IMR-90 (cell line): ENCODE measurements at regions not wholly inside any gene's neighbourhood (a gene's known extent, or its start where the extent isn't known, plus 50 kb on each side); places are given as distances from the start of the nearest gene placed in this dataset.

Experiments
- ATAC-seq: fragments of 200-7000 bp; cut with Tn5 transposase; 2 replicates; pipeline ENCODE4 v1.9.1; 2020; ENCODE audit warnings: low read depth, mild to moderate bottlenecking, moderate library complexity
- BruUV-seq: library from RNA; stranded (reverse); fragments of 400-500 nt; replicated peaks from 2 replicates; lab custom pipeline; 2021; lab: Mats Ljungman, UMichigan
- CTCF ChIA-PET: fragments of 300-600 bp; formaldehyde crosslinking; extraction: SDS; loops from one replicate; lab custom pipeline; 2021; ENCODE audit warnings: antibody characterized with exemption; lab: Yijun Ruan, JAX
- POLR2A ChIA-PET: fragments of 300-600 bp; sonication (Branson Sonifier 250); formaldehyde crosslinking; loops from one replicate; lab custom pipeline; 2022; ENCODE audit warnings: antibody characterized with exemption; ENCODE audit not compliant: unreplicated experiment; lab: Charles Lee
- DNase-seq: peaks from one replicate; pipeline ENCODE4 v3.0.0; 2013
- H2AFZ ChIP-seq: replicated peaks from 2 replicates; pipeline ENCODE3; 2013; ENCODE audit warnings: low read length, mild to moderate bottlenecking; ENCODE audit not compliant: poor library complexity
- H2AK5ac ChIP-seq: 2 replicates; pipeline ENCODE4 v1.6.1; 2013; ENCODE audit warnings: low read depth, low read length, inconsistent platforms
- H2AK9ac ChIP-seq: replicated peaks from 2 replicates; pipeline ENCODE3; 2013; ENCODE audit warnings: mild to moderate bottlenecking, low read depth, low read length, moderate library complexity; ENCODE audit not compliant: poor library complexity
- H2BK120ac ChIP-seq: 2 replicates; pipeline ENCODE4 v1.6.1; 2013; ENCODE audit warnings: low read depth, low read length, inconsistent platforms
- H2BK15ac ChIP-seq: 3 replicates; pipeline ENCODE4 v1.6.1; 2013; ENCODE audit warnings: low read depth, low read length, inconsistent platforms
- H2BK20ac ChIP-seq: 2 replicates; pipeline ENCODE4 v1.6.1; 2013; ENCODE audit warnings: low read depth, mild to moderate bottlenecking, inconsistent platforms, low read length, moderate library complexity
- H2BK5ac ChIP-seq: 2 replicates; pipeline ENCODE4 v1.6.1; 2013; ENCODE audit warnings: mild to moderate bottlenecking, low read depth, low read length, inconsistent platforms; ENCODE audit not compliant: poor library complexity, severe bottlenecking
- H3K14ac ChIP-seq: replicated peaks from 2 replicates; pipeline ENCODE4 v1.6.1; 2013; ENCODE audit warnings: low read depth, low read length, inconsistent platforms
- H3K18ac ChIP-seq: 2 replicates; pipeline ENCODE4 v1.6.1; 2013; ENCODE audit warnings: low read depth, low read length, control low read depth
- H3K23ac ChIP-seq: 2 replicates; pipeline ENCODE4 v1.6.1; 2013; ENCODE audit warnings: low read depth, low read length, inconsistent platforms
- H3K27ac ChIP-seq: 2 replicates; pipeline ENCODE4 v1.5.1; 2013; ENCODE audit warnings: mild to moderate bottlenecking, control low read depth, low read length; ENCODE audit not compliant: insufficient read depth
- H3K27me3 ChIP-seq: 2 replicates; pipeline ENCODE4 v1.6.1; 2013; ENCODE audit warnings: low read length; ENCODE audit not compliant: control insufficient read depth, insufficient read depth
- H3K36me3 ChIP-seq: 2 replicates; pipeline ENCODE4 v1.6.1; 2013; ENCODE audit warnings: low read length, mixed read lengths; ENCODE audit not compliant: control insufficient read depth, insufficient read depth
- H3K4ac ChIP-seq: 2 replicates; pipeline ENCODE4 v1.6.1; 2013; ENCODE audit warnings: low read depth, low read length, inconsistent platforms
- H3K4me1 ChIP-seq: 2 replicates; pipeline ENCODE4 v1.6.1; 2013; ENCODE audit warnings: low read length, mixed read lengths; ENCODE audit not compliant: control insufficient read depth, insufficient read depth
- H3K4me2 ChIP-seq: 2 replicates; pipeline ENCODE4 v1.6.1; 2013; ENCODE audit warnings: low read depth, mild to moderate bottlenecking, control low read depth, low read length, moderate library complexity
- H3K4me3 ChIP-seq: 2 replicates; pipeline ENCODE4 v1.5.1; 2013; ENCODE audit warnings: low read depth, mild to moderate bottlenecking, control low read depth, low read length, moderate library complexity; ENCODE audit not compliant: insufficient read depth
- H3K56ac ChIP-seq: 2 replicates; pipeline ENCODE4 v1.6.1; 2013; ENCODE audit warnings: low read length, inconsistent platforms; ENCODE audit not compliant: insufficient read depth; ENCODE audit errors: extremely low read depth
- H3K79me1 ChIP-seq, 2 experiments: 2 replicates each; pipeline ENCODE4 v1.6.1; 2013; ENCODE audit warnings: low read length in 2 of 2, inconsistent platforms in 1 of 2, low read depth in 1 of 2
- H3K9ac ChIP-seq: 2 replicates; pipeline ENCODE4 v1.6.1; 2013; ENCODE audit warnings: low read depth, low read length, control low read depth
- H3K9me1 ChIP-seq: 2 replicates; pipeline ENCODE4 v1.6.1; 2013; ENCODE audit warnings: low read length, inconsistent platforms; ENCODE audit not compliant: insufficient read depth
- H3K9me3 ChIP-seq: 2 replicates; pipeline ENCODE4 v1.6.1; 2013; ENCODE audit warnings: low read length; ENCODE audit not compliant: control insufficient read depth, insufficient read depth
- H4K20me1 ChIP-seq: 2 replicates; pipeline ENCODE4 v1.6.1; 2013; ENCODE audit warnings: low read length, inconsistent platforms; ENCODE audit not compliant: insufficient read depth
- H4K5ac ChIP-seq: 2 replicates; pipeline ENCODE4 v1.6.1; 2013; ENCODE audit warnings: mild to moderate bottlenecking, low read depth, low read length, control low read depth
- H4K8ac ChIP-seq, 2 experiments: 2 replicates each; pipeline ENCODE4 v1.6.1; 2013; ENCODE audit warnings: low read depth in 2 of 2, low read length in 2 of 2, control low read depth in 1 of 2, inconsistent platforms in 1 of 2
- H4K91ac ChIP-seq: 2 replicates; pipeline ENCODE4 v1.6.1; 2013; ENCODE audit warnings: low read depth, low read length, inconsistent platforms; ENCODE audit not compliant: insufficient read depth
- BHLHE40 ChIP-seq: fragments of 150-350 bp; IDR thresholded peaks from 2 replicates; pipeline ENCODE4 v1.6.1; 2016; ENCODE audit warnings: mild to moderate bottlenecking, low read depth, low read length
- CEBPB ChIP-seq: IDR thresholded peaks from 2 replicates; pipeline ENCODE4 v1.6.1; 2012; ENCODE audit warnings: low read depth, low read length, improper control_type of control experiment
- CHD1 ChIP-seq: IDR thresholded peaks from 2 replicates; pipeline ENCODE4 v1.6.1; 2012; ENCODE audit warnings: low read depth, low read length, improper control_type of control experiment
- FOS ChIP-seq: fragments of 150-350 bp; IDR thresholded peaks from 2 replicates; pipeline ENCODE4 v1.6.1; 2016; ENCODE audit warnings: low read depth, low read length
- MAFK ChIP-seq: IDR thresholded peaks from 2 replicates; pipeline ENCODE4 v1.6.1; 2012; ENCODE audit warnings: low read depth, low read length, improper control_type of control experiment
- MAZ ChIP-seq: IDR thresholded peaks from 2 replicates; pipeline ENCODE4 v1.6.1; 2012; ENCODE audit warnings: low read depth, mild to moderate bottlenecking, low read length, improper control_type of control experiment, moderate library complexity, borderline replicate concordance
- MXI1 ChIP-seq: IDR thresholded peaks from 2 replicates; pipeline ENCODE4 v1.6.1; 2012; ENCODE audit warnings: low read depth, mild to moderate bottlenecking, low read length, moderate library complexity, borderline replicate concordance
- NFE2L2 ChIP-seq: fragments of 150-350 bp; IDR thresholded peaks from 2 replicates; pipeline ENCODE4 v1.6.1; 2016; ENCODE audit warnings: low read depth, mild to moderate bottlenecking, low read length
- POLR2A ChIP-seq: IDR thresholded peaks from 2 replicates; pipeline ENCODE4 v1.6.1; 2012; ENCODE audit warnings: mild to moderate bottlenecking, low read depth, low read length
- RAD21 ChIP-seq: IDR thresholded peaks from 2 replicates; pipeline ENCODE4 v1.6.1; 2012; ENCODE audit warnings: low read length, improper control_type of control experiment
- RCOR1 ChIP-seq: IDR thresholded peaks from 2 replicates; pipeline ENCODE4 v1.6.1; 2012; ENCODE audit warnings: mild to moderate bottlenecking, low read length, improper control_type of control experiment; ENCODE audit not compliant: insufficient replicate concordance
- RFX5 ChIP-seq: IDR thresholded peaks from 2 replicates; pipeline ENCODE4 v1.8.0; 2012; ENCODE audit warnings: low read depth, mild to moderate bottlenecking, low read length, moderate library complexity
- SMC3 ChIP-seq: fragments of 150-350 bp; IDR thresholded peaks from 2 replicates; pipeline ENCODE4 v1.6.1; 2016; ENCODE audit warnings: low read depth, mild to moderate bottlenecking, antibody characterized with exemption, low read length, moderate library complexity
- WGBS, 2 experiments: methylation state at CpG; one replicate each; pipeline versions ENCODE4 v1.1.5 to v1.1.7; 2013; ENCODE audit warnings: missing lambda C conversion rate in 2 of 2; ENCODE audit not compliant: insufficient read length in 1 of 2; ENCODE audit errors: extremely low coverage in 2 of 2; 5-methylcytosine and 5-hydroxymethylcytosine counted together
- dilution Hi-C: fragments of 300-500 bp; cut with HindIII; formaldehyde crosslinking; loops from one replicate; pipeline ENCODE4 v1.14.3; 2018; ENCODE audit warnings: low sequenced_read_pairs; ENCODE audit not compliant: unreplicated experiment
- in situ Hi-C: fragments of 300-500 bp; cut with MboI; formaldehyde crosslinking; loops from 3 replicates; pipeline ENCODE4 v1.14.3; 2019; ENCODE audit warnings: low sequenced_read_pairs, inconsistent platforms, mixed read lengths
- intact Hi-C: fragments of 100-400 bp; cut with micrococcal nuclease; formaldehyde crosslinking; loops from 2 replicates; pipeline ENCODE4 v1.10.0; 2022
- TF ChIP-seq, protein P1 (sequence below): fragments of 150-350 bp; IDR thresholded peaks from 2 replicates; pipeline ENCODE4 v1.6.1; 2017; ENCODE audit warnings: mild to moderate bottlenecking, antibody characterized with exemption, low read length, low read depth
- TF ChIP-seq, protein P2 (sequence below): conservative IDR thresholded peaks from 2 replicates; pipeline ENCODE4 v1.5.1; 2012; ENCODE audit warnings: mild to moderate bottlenecking, low read depth, low read length, improper control_type of control experiment
- TF ChIP-seq, protein P3 (sequence below): fragments of 150-350 bp; IDR thresholded peaks from 2 replicates; pipeline ENCODE4 v1.6.1; 2016; ENCODE audit warnings: low read depth, mild to moderate bottlenecking, low read length, moderate library complexity, borderline replicate concordance

DNA sequence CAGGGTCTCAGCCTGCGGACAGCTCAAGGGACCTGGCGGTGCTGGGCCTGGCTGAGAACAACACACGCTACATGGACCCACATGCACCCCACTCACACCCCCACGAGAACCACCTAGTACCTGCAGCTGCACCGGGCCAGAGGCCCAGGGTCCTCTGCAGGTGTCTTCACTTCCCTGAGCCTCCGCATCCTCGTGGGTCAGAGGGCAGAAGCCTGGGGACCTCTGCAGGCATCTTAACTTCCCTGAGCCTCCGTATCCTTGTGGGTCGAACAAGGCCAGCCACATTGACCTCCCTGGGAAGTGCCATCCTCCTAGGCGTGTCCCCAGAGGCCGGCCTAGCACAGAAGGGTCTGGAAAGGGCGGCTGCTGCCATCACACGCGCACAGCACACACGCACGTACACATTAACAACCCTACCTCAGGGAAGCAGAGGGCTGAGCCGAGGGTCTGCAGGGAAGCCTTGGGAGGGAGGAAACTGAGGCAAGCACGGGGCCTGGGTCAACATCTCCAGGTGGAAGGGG lies 62.5 kb upstream of the HPCAL1 start:
- Histone ChIP-seq H4K8ac (no peak overlapping the region), H3K4me1 (no peaks in the 10 kb centered on the region), H2BK120ac (no peak overlapping the region), H2BK5ac (no peak overlapping the region), H2BK20ac (no peak overlapping the region), H3K23ac (no peak overlapping the region), H4K20me1 (no peaks in the 10 kb centered on the region), H2AK9ac (no peak overlapping the region), H3K4ac (no peak overlapping the region), H3K9ac (no peak overlapping the region), H3K36me3 (no peaks in the 10 kb centered on the region), H3K79me1 (no peaks in the 10 kb centered on the region), H2BK15ac (no peak overlapping the region), H2AK5ac (no peak overlapping the region), H4K91ac (no peak overlapping the region), H2AFZ (no peak overlapping the region), H3K9me1 (no peaks in the 10 kb centered on the region), H3K4me2 (no peak overlapping the region), H3K4me3 (no peak overlapping the region), H3K14ac (no peak overlapping the region), H3K27me3 (peaks cover 35% of the 10 kb centered on the region), H4K5ac (no peak overlapping the region), H3K18ac (no peak overlapping the region), H3K9me3 (no peaks in the 10 kb centered on the region), H3K56ac (no peak overlapping the region), H3K27ac (no peak overlapping the region)
- dilution Hi-C loops = no loop called here
- BruUV-seq = no TSS peak
- intact Hi-C loops = no loop called here
- in situ Hi-C loops = no loop called here
- 89% methylated on average over 5 of the region's 18 CpGs; no CpG with 5 or more reads in 1 of the 2 experiments for WGBS, 2 experiments
- ChIA-PET POLR2A (no interaction called here), CTCF (interaction anchor here (1.2 kb wide), 1 partner anchor 167 kb away, joined by 3 read pairs; no protein-coding TSS in a partner anchor)
- TF ChIP-seq, protein P1, sequence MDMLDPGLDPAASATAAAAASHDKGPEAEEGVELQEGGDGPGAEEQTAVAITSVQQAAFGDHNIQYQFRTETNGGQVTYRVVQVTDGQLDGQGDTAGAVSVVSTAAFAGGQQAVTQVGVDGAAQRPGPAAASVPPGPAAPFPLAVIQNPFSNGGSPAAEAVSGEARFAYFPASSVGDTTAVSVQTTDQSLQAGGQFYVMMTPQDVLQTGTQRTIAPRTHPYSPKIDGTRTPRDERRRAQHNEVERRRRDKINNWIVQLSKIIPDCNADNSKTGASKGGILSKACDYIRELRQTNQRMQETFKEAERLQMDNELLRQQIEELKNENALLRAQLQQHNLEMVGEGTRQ = no peak
- TF ChIP-seq SMC3 = no peak
- TF ChIP-seq MXI1 = no peak
- TF ChIP-seq RAD21 = no peak
- TF ChIP-seq RCOR1 = no peak
- no peak for TF ChIP-seq MAZ
- no peak for TF ChIP-seq CHD1
- TF ChIP-seq, protein P2, sequence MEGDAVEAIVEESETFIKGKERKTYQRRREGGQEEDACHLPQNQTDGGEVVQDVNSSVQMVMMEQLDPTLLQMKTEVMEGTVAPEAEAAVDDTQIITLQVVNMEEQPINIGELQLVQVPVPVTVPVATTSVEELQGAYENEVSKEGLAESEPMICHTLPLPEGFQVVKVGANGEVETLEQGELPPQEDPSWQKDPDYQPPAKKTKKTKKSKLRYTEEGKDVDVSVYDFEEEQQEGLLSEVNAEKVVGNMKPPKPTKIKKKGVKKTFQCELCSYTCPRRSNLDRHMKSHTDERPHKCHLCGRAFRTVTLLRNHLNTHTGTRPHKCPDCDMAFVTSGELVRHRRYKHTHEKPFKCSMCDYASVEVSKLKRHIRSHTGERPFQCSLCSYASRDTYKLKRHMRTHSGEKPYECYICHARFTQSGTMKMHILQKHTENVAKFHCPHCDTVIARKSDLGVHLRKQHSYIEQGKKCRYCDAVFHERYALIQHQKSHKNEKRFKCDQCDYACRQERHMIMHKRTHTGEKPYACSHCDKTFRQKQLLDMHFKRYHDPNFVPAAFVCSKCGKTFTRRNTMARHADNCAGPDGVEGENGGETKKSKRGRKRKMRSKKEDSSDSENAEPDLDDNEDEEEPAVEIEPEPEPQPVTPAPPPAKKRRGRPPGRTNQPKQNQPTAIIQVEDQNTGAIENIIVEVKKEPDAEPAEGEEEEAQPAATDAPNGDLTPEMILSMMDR = no peak
- TF ChIP-seq, protein P3, sequence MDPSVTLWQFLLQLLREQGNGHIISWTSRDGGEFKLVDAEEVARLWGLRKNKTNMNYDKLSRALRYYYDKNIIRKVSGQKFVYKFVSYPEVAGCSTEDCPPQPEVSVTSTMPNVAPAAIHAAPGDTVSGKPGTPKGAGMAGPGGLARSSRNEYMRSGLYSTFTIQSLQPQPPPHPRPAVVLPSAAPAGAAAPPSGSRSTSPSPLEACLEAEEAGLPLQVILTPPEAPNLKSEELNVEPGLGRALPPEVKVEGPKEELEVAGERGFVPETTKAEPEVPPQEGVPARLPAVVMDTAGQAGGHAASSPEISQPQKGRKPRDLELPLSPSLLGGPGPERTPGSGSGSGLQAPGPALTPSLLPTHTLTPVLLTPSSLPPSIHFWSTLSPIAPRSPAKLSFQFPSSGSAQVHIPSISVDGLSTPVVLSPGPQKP = no peak
- TF ChIP-seq BHLHE40 = no peak
- no peak for TF ChIP-seq RFX5
- no peak for TF ChIP-seq FOS
- no peak for TF ChIP-seq POLR2A
- no peak for TF ChIP-seq CEBPB
- no peak for TF ChIP-seq MAFK
- no peak for TF ChIP-seq NFE2L2
- ATAC-seq = no peak
- DNase-seq = no peak
